Right ventricle myocardium inferior (tissue), 1 donor: ENCODE measurements at regions not wholly inside any gene's neighbourhood (a gene's known extent, or its start where the extent isn't known, plus 50 kb on each side); places are given as distances from the start of the nearest gene placed in this dataset.

ENCODE experiments used
- ATAC-seq: fragments of 200-7000 bp; cut with Tn5 transposase; one replicate; pipeline ENCODE4 v1.9.1; 2020; ENCODE audit warnings: mild to moderate bottlenecking, moderate library complexity
- DNase-seq: peaks from one replicate; pipeline ENCODE4 v3.0.0; 2021; ENCODE audit errors: missing footprints
- intact Hi-C: fragments of 100-400 bp; cut with DNase I; formaldehyde crosslinking; loops from one replicate; pipeline ENCODE4 v1.11.0; 2022
- donor health status: DM: no; HTN: yes; CAD: no; lungs with severe emphysema.

DNA sequence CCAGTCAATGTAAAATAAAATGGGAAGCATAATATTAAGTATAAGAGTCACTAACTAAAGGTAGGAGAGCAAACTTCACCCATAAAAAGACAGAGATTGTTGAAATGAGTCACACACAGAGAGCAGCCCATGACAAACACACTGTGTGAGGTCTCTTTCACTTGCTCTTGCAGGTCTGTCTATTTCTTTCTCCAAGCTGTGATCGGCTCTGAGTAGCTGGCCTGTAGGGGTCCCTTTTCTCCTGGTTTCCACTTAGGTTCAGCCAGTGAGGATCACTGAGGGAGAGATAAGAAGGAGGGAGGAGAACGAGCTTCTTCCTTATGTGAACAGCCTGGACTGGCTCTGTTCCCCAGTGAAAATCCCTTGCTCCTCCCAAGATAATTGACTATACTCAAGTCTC is 133.7 kb upstream of the HS3ST3A1 start:
- ATAC-seq (no peak), DNase-seq (no peak)
- intact Hi-C loops = no loop called here

GRCh38 chr17:13735861-13736260 is 134.1 kb upstream of the HS3ST3A1 start:
- DNase-seq = no peak
- intact Hi-C loops = no loop called here
- no peak for ATAC-seq

DNA sequence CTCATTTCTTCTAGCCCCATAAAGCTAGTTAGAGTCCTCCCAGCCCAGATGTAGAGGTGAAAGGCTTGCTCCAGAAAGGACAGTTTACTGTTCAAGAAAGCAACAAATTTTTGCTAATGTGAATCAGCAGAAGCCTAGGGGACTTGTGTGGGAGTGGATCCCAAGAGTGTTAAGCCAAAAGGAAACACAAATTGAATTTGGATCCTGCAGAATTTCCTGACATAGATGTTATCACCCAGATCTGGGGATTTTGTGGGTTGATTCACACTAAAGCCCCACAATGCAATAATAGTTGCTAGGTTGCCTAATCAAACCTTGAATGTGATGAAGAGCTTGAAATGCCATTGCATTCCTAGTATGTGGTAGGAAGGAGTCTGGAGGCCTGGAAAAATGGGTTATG is 135.2 kb upstream of the HS3ST3A1 start:
- intact Hi-C loops = no loop called here
- no peak for DNase-seq
- no peak for ATAC-seq

DNA sequence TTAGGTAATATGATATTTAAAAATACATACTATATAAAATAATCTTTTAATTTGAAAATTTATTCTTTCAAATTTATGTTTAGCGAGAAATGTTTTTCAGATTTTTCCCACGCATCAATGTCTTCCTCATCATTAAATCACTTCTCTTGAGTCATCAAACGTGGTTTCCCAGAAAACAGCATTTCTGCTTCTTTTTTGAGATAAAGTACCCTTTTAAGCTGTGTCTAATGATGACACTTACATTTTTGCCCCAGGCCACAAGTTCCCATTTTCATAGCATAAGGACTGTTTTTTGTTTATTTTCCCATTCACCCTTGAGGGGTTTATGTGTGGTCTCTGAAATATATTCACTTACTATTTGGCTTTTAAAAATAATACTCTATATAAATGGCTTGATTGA is 139.0 kb upstream of the HS3ST3A1 start:
- no peak for DNase-seq
- ATAC-seq = no peak
- intact Hi-C loops = no loop called here

DNA sequence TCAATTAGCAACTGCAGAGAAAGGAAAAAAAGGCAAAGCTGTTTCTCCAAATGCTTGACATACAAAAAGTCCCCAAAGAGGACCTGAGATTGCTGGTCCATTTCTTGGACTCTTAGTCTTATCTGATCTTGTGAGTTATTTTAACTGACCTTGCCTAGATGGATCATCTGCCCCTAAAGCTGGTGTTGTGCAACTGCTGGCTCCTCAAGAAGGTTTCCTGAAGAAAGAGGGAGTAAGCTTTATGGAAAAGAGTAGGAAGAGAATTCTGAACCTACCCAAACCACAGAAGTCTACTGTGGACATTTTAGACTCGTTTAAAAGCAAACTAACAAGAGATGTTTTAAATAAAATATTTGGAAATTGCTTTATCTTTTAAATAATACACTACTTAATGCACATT is 140.0 kb upstream of the HS3ST3A1 start:
- no peak for DNase-seq
- ATAC-seq = no peak
- intact Hi-C loops = no loop called here

DNA sequence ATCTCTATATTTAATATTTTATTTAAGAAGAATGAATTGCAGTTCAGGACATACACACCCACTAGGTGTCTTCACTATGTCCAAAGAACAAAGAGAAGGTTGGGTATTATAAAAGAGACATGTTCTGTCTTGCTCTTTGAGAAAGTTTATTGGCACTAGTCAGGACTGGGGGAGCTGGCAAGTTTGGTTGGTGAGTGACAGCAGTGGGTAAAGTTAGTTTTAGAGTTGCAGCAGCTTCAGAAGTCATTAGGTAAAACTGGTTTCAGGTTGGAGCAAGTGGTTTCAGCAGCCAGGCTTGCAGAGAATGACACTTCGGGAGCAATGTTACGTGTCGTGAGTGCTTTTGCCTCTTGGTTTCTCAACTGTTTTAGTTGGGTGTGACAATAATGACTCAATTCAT is 142.2 kb upstream of the HS3ST3A1 start:
- intact Hi-C loops = no loop called here
- ATAC-seq (no peak), DNase-seq (no peak)

- peak; percentile 77 for ATAC-seq
- intact Hi-C loops = no loop called here
- DNase-seq = no peak
Observed at GRCh38 chr17:13746404-13746803, 144.7 kb upstream of the HS3ST3A1 start.

- intact Hi-C loops = no loop called here
- ATAC-seq (no peak), DNase-seq (no peak)
Observed at GRCh38 chr17:13749166-13749890, 147.6 kb upstream of the HS3ST3A1 start.

DNA sequence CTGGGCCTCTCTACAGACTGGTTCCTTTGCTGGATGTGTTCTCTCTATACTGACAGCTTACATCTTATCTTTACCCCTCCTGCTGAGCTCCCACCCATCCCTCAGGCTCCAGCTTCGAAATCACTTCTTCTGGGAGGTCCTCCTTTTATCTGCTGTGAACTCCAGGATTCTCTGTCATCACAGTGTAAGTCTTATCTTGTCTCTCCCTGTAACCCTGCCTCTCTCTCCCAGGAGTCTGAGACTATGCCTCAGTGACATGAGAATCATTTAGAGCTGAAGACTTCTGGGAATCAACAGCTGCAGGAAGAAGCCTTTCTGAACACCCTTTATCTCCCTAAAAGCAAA is 148.1 kb upstream of the HS3ST3A1 start:
- DNase-seq (no peak), ATAC-seq (no peak)
- intact Hi-C loops = no loop called here

DNA sequence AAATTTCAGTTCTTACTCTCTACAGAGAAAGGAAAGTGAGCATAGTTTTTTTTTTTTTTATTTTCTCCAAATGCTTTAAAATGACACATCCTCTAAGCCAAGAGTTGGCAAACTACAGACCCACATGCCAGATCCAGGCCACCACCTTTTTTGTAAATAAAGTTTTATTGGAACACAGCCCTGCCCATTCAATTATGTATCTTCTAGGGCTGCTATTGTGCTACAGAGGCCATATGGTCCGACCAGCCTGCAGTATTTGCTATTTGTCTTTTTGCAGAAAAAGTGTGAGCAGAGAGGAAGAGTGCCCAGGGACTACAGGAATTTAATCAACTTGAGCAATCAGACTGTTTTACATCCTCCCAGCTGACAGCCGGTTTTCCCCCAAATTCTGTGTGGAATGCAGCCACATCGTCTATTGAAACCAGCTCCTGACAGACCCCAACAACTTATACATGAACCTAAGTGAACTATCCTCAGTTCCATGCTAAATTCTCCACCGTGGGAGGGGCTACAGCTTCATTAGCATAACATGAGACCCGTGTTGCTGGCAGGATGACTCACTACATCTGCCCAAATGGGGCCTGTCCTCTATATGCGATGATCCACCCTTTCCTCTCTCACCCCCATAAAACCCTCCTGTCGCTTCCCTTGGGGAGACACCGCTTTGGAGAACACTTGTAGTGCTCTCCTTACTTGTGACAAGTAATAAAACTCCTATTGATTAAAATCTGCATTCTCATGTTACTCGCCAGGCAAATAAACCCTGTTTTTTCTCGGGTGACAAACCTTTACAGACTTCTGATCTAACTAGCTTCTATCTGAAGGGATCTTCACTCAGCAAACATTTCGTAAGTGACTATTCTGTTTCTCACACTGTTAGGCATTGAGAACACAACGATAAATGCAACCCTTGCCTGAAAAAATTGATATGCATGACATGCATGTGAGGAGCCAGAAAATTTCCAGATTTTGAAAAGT is 149.4 kb upstream of the HS3ST3A1 start:
- no peak for DNase-seq
- ATAC-seq = no peak
- intact Hi-C loops = no loop called here

DNA sequence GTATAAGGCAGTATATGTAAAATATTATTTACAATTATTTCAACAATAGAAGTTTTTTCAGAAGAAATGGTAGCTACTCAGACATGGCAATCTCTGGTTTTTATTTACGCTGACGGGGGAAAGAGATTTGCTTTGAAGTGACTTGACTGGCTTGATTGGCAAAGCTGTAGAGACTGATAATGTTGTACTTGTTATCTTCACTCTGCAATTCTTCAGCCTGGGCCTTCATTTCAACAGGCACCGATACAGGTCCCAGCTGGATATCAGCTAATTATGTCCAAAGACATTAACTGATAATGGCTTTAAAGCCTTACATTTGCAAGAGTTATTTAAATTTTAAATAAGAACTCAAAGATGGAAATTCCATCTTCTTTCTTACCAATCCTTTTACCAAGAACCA is 151.4 kb upstream of the HS3ST3A1 start:
- intact Hi-C loops = no loop called here
- no peak for ATAC-seq
- DNase-seq = no peak

- no peak for ATAC-seq
- intact Hi-C loops = no loop called here
- DNase-seq = no peak
Observed at GRCh38 chr17:13753771-13754170, 152.0 kb upstream of the HS3ST3A1 start.

DNA sequence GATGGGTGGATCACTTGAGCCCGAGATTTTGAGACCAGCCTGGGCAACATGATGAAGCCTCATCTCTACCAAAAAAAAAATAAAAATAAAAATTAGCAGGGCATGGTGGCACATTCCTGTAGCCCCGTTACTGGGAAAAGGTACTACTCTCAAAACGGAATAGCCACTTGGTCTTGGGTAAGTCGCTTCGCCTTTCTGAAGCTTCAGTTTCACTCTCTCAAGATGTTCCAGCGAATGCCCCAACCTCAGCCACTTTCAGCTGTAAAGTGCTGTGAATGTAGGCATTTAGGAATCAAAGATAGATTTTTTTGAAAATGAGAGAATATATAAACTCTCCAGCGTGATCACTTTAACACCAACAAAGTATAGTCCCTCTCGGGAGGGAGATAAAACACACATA is 154.1 kb upstream of the HS3ST3A1 start:
- DNase-seq = no peak

GRCh38 chr17:13756763-13757162 is 155.0 kb upstream of the HS3ST3A1 start:
- ATAC-seq (no peak), DNase-seq (no peak)
- intact Hi-C loops = no loop called here

More for the DNA sequence above, 154.1 kb upstream of the HS3ST3A1 start:
- intact Hi-C loops = no loop called here
- ATAC-seq = no peak

- no peak for ATAC-seq
- no peak for DNase-seq
- intact Hi-C loops = no loop called here
Observed at GRCh38 chr17:13757871-13758270, 156.1 kb upstream of the HS3ST3A1 start.

GRCh38 chr17:13759518-13760335 is 158.0 kb upstream of the HS3ST3A1 start:
- intact Hi-C loops = no loop called here
- no peak for ATAC-seq
- no peak for DNase-seq

DNA sequence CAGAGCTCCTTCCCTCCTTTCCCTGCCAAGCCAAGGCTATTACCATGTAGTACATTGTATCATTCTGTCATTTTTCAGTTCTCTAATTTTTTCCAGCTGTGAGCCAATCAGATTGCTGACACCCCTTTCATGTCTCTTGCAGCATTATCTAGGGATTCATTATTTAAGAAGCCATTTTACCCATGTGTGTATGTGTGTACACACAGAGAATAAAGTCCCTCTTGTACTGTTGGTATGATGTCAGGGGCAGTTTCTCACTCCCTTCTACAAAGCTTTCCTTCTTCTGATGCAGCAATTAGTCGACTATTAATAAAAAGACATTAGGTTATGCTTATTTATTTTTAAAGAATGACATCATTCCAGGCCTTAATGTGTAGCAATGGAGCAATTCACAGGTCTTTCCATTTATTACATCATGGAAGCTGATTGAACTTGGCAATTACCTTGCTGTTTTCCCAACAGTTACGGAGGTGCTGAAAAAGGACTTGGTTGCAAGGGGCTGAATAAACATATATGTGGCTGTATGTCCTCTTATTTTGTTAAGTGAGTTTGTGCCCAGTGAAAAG is 159.4 kb upstream of the HS3ST3A1 start:
- DNase-seq (no peak), ATAC-seq (no peak)
- intact Hi-C loops = no loop called here

- DNase-seq = no peak
- intact Hi-C loops = loop anchor here (5.0 kb wide), 1 partner anchor 537 kb away; the partner anchor contains the start of gene HS3ST3B1
- ATAC-seq = peak; percentile 60
Observed at GRCh38 chr17:13765701-13766100, 164.0 kb upstream of the HS3ST3A1 start.

- no peak for ATAC-seq
- DNase-seq = no peak
- intact Hi-C loops = no loop called here
Observed at GRCh38 chr17:13770702-13771101, 169.0 kb upstream of the HS3ST3A1 start.
